ENCODE measurements at regions not wholly inside any gene's neighbourhood (a gene's known extent, or its start where the extent isn't known, plus 50 kb on each side); places are given as distances from the start of the nearest gene placed in this dataset.

GRCh38 chr10:106341356-106341755 is 823.1 kb downstream of the SORCS1 start:
- H3K4me3 Mint-ChIP-seq: no peak overlapping the region
- ATAC-seq (no peak), DNase-seq (no peak)
- no peak overlapping the region for H3K27ac Mint-ChIP-seq
- Histone ChIP-seq H3K4me3 (ENCODE audit: low read length) (no peak overlapping the region), H3K9me3 (ENCODE audit: control insufficient read depth in 2 of 3, low read length in 3 of 3) (no peaks in the 10 kb centered on the region), H3K4me1 (ENCODE audit: control insufficient read depth in 2 of 2, insufficient read depth in 2 of 2, low read length in 2 of 2) (no peaks in the 10 kb centered on the region), H3K36me3 (ENCODE audit: control insufficient read depth in 2 of 3, insufficient read depth in 3 of 3, low read length in 3 of 3) (no peaks in the 10 kb centered on the region), H3K27me3 (ENCODE audit: control insufficient read depth in 2 of 2, insufficient read depth in 2 of 2, low read length in 2 of 2) (no peaks in the 10 kb centered on the region), H3K27ac (ENCODE audit: low read depth, low read length) (no peak overlapping the region)
- no peaks in the 10 kb centered on the region for H3K27me3 Mint-ChIP-seq
- no peaks in the 10 kb centered on the region for H3K4me1 Mint-ChIP-seq
- ChIA-PET POLR2A (no interaction called here), CTCF (no interaction called here)
- H3K9me3 Mint-ChIP-seq: peaks cover 0 to 3% (median 0%) of the 10 kb centered on the region in 11 donors
- intact Hi-C loops (cut with micrococcal nuclease): no loop called here
- H3K36me3 Mint-ChIP-seq: no peaks in the 10 kb centered on the region

- H3K4me1 Mint-ChIP-seq: no peaks in the 10 kb centered on the region
- H3K36me3 Mint-ChIP-seq: no peaks in the 10 kb centered on the region
- Histone ChIP-seq H3K36me3 (ENCODE audit: control insufficient read depth in 2 of 3, insufficient read depth in 3 of 3, low read length in 3 of 3) (no peaks in the 10 kb centered on the region), H3K4me3 (ENCODE audit: low read length) (no peak overlapping the region), H3K4me1 (ENCODE audit: control insufficient read depth in 2 of 2, insufficient read depth in 2 of 2, low read length in 2 of 2) (no peaks in the 10 kb centered on the region), H3K27ac (ENCODE audit: low read depth, low read length) (no peak overlapping the region), H3K9me3 (ENCODE audit: control insufficient read depth in 2 of 3, low read length in 3 of 3) (no peaks in the 10 kb centered on the region), H3K27me3 (ENCODE audit: control insufficient read depth in 2 of 2, insufficient read depth in 2 of 2, low read length in 2 of 2) (no peaks in the 10 kb centered on the region)
- POLR2A ChIA-PET: no interaction called here
- H3K27me3 Mint-ChIP-seq: no peaks in the 10 kb centered on the region
- H3K4me3 Mint-ChIP-seq: no peak overlapping the region
- intact Hi-C loops (cut with micrococcal nuclease): no loop called here
- CTCF ChIA-PET: no interaction called here
- peaks cover 0 to 8% (median 0%) of the 10 kb centered on the region in 11 donors for H3K9me3 Mint-ChIP-seq
- ATAC-seq (no peak), DNase-seq (no peak)
- no peak overlapping the region for H3K27ac Mint-ChIP-seq
Observed at GRCh38 chr10:106338486-106338885, 826.0 kb downstream of the SORCS1 start.

- no peaks in the 10 kb centered on the region for H3K27me3 Mint-ChIP-seq
- CTCF ChIA-PET: no interaction called here
- POLR2A ChIA-PET: no interaction called here
- Histone ChIP-seq H3K27ac (ENCODE audit: low read depth, low read length) (no peak overlapping the region), H3K9me3 (ENCODE audit: control insufficient read depth in 2 of 3, low read length in 3 of 3) (no peaks in the 10 kb centered on the region), H3K4me3 (ENCODE audit: low read length) (no peak overlapping the region), H3K27me3 (ENCODE audit: control insufficient read depth in 2 of 2, insufficient read depth in 2 of 2, low read length in 2 of 2) (no peaks in the 10 kb centered on the region), H3K4me1 (ENCODE audit: control insufficient read depth in 2 of 2, insufficient read depth in 2 of 2, low read length in 2 of 2) (no peaks in the 10 kb centered on the region), H3K36me3 (ENCODE audit: control insufficient read depth in 2 of 3, insufficient read depth in 3 of 3, low read length in 3 of 3) (no peaks in the 10 kb centered on the region)
- peaks cover 0 to 9% (median 0%) of the 10 kb centered on the region in 11 donors for H3K9me3 Mint-ChIP-seq
- ATAC-seq: no peak
- H3K4me3 Mint-ChIP-seq: no peak overlapping the region
- H3K36me3 Mint-ChIP-seq: no peaks in the 10 kb centered on the region
- DNase-seq: no peak
- H3K27ac Mint-ChIP-seq: no peak overlapping the region
- intact Hi-C loops (cut with micrococcal nuclease): no loop called here
- no peaks in the 10 kb centered on the region for H3K4me1 Mint-ChIP-seq
Observed at GRCh38 chr10:106336874-106337273, 827.6 kb downstream of the SORCS1 start.

- Histone ChIP-seq H3K4me1 (ENCODE audit: control insufficient read depth in 2 of 2, insufficient read depth in 2 of 2, low read length in 2 of 2) (no peaks in the 10 kb centered on the region), H3K9me3 (ENCODE audit: control insufficient read depth in 2 of 3, low read length in 3 of 3) (peaks cover 0 to 15% (median 4%) of the 10 kb centered on the region in 3 experiments), H3K27ac (ENCODE audit: low read depth, low read length) (no peak overlapping the region), H3K36me3 (ENCODE audit: control insufficient read depth in 2 of 3, insufficient read depth in 3 of 3, low read length in 3 of 3) (no peaks in the 10 kb centered on the region), H3K27me3 (ENCODE audit: control insufficient read depth in 2 of 2, insufficient read depth in 2 of 2, low read length in 2 of 2) (no peaks in the 10 kb centered on the region), H3K4me3 (ENCODE audit: low read length) (no peak overlapping the region)
- no peaks in the 10 kb centered on the region for H3K27me3 Mint-ChIP-seq
- DNase-seq (no peak), ATAC-seq (no peak)
- no peaks in the 10 kb centered on the region for H3K4me1 Mint-ChIP-seq
- no peak overlapping the region for H3K27ac Mint-ChIP-seq
- peaks cover 0 to 14% (median 0%) of the 10 kb centered on the region in 5 donors for H3K36me3 Mint-ChIP-seq
- intact Hi-C loops (cut with micrococcal nuclease): no loop called here
- POLR2A ChIA-PET: no interaction called here
- H3K9me3 Mint-ChIP-seq: peaks cover 14 to 51% (median 25%) of the 10 kb centered on the region in 11 donors
- CTCF ChIA-PET: no interaction called here
- H3K4me3 Mint-ChIP-seq: no peak overlapping the region
Observed at GRCh38 chr10:106327747-106328146, 836.8 kb downstream of the SORCS1 start.

GRCh38 chr10:106320876-106321275 is 843.6 kb downstream of the SORCS1 start:
- no peaks in the 10 kb centered on the region for H3K9me3 ChIP-seq (ENCODE audit: control insufficient read depth in 2 of 3, low read length in 3 of 3)
- no peak overlapping the region for H3K27ac Mint-ChIP-seq
- H3K4me3 ChIP-seq (ENCODE audit: low read length): no peak overlapping the region
- no peak for DNase-seq
- ATAC-seq: no peak
- H3K36me3 ChIP-seq (ENCODE audit: control insufficient read depth in 2 of 3, insufficient read depth in 3 of 3, low read length in 3 of 3): no peaks in the 10 kb centered on the region
- no peaks in the 10 kb centered on the region for H3K4me1 ChIP-seq (ENCODE audit: control insufficient read depth in 2 of 2, insufficient read depth in 2 of 2, low read length in 2 of 2)
- ChIA-PET POLR2A (no interaction called here), CTCF (no interaction called here)
- no peaks in the 10 kb centered on the region for H3K4me1 Mint-ChIP-seq
- H3K36me3 Mint-ChIP-seq: peaks cover 0 to 1% (median 0%) of the 10 kb centered on the region in 5 donors
- intact Hi-C loops (cut with micrococcal nuclease): no loop called here
- H3K9me3 Mint-ChIP-seq: peaks cover 0 to 12% (median 5%) of the 10 kb centered on the region in 11 donors
- no peaks in the 10 kb centered on the region for H3K27me3 ChIP-seq (ENCODE audit: control insufficient read depth in 2 of 2, insufficient read depth in 2 of 2, low read length in 2 of 2)
- H3K27ac ChIP-seq (ENCODE audit: low read depth, low read length): no peak overlapping the region
- no peaks in the 10 kb centered on the region for H3K27me3 Mint-ChIP-seq
- no peak overlapping the region for H3K4me3 Mint-ChIP-seq

- no peak overlapping the region for H3K4me3 ChIP-seq (ENCODE audit: low read length)
- POLR2A ChIA-PET: no interaction called here
- H3K4me1 Mint-ChIP-seq: no peaks in the 10 kb centered on the region
- intact Hi-C loops (cut with micrococcal nuclease): no loop called here
- no peak overlapping the region for H3K4me3 Mint-ChIP-seq
- H3K4me1 ChIP-seq (ENCODE audit: control insufficient read depth in 2 of 2, insufficient read depth in 2 of 2, low read length in 2 of 2): no peaks in the 10 kb centered on the region
- no peak for ATAC-seq
- CTCF ChIA-PET: no interaction called here
- H3K27me3 ChIP-seq (ENCODE audit: control insufficient read depth in 2 of 2, insufficient read depth in 2 of 2, low read length in 2 of 2): no peaks in the 10 kb centered on the region
- H3K36me3 ChIP-seq (ENCODE audit: control insufficient read depth in 2 of 3, insufficient read depth in 3 of 3, low read length in 3 of 3): no peaks in the 10 kb centered on the region
- H3K9me3 Mint-ChIP-seq: peaks cover 0 to 9% (median 2%) of the 10 kb centered on the region in 11 donors
- DNase-seq: no peak
- no peaks in the 10 kb centered on the region for H3K27me3 Mint-ChIP-seq
- no peak overlapping the region for H3K27ac Mint-ChIP-seq
- no peak overlapping the region for H3K27ac ChIP-seq (ENCODE audit: low read depth, low read length)
- no peaks in the 10 kb centered on the region for H3K36me3 Mint-ChIP-seq
- H3K9me3 ChIP-seq (ENCODE audit: control insufficient read depth in 2 of 3, low read length in 3 of 3): no peaks in the 10 kb centered on the region
Observed at GRCh38 chr10:106320078-106320477, 844.4 kb downstream of the SORCS1 start.

GRCh38 chr10:106317554-106317953 is 847.0 kb downstream of the SORCS1 start:
- no peaks in the 10 kb centered on the region for H3K36me3 Mint-ChIP-seq
- Histone ChIP-seq H3K27ac (ENCODE audit: low read depth, low read length) (no peak overlapping the region), H3K9me3 (ENCODE audit: control insufficient read depth in 2 of 3, low read length in 3 of 3) (no peaks in the 10 kb centered on the region), H3K27me3 (ENCODE audit: control insufficient read depth in 2 of 2, insufficient read depth in 2 of 2, low read length in 2 of 2) (no peaks in the 10 kb centered on the region), H3K36me3 (ENCODE audit: control insufficient read depth in 2 of 3, insufficient read depth in 3 of 3, low read length in 3 of 3) (no peaks in the 10 kb centered on the region), H3K4me1 (ENCODE audit: control insufficient read depth in 2 of 2, insufficient read depth in 2 of 2, low read length in 2 of 2) (no peaks in the 10 kb centered on the region), H3K4me3 (ENCODE audit: low read length) (no peak overlapping the region)
- H3K27me3 Mint-ChIP-seq: peaks cover 0 to 3% (median 0%) of the 10 kb centered on the region in 5 donors
- intact Hi-C loops (cut with micrococcal nuclease): no loop called here
- ChIA-PET POLR2A (no interaction called here), CTCF (no interaction called here)
- no peaks in the 10 kb centered on the region for H3K4me1 Mint-ChIP-seq
- ATAC-seq (no peak), DNase-seq (no peak)
- H3K27ac Mint-ChIP-seq: no peak overlapping the region
- no peak overlapping the region for H3K4me3 Mint-ChIP-seq
- peaks cover 0 to 4% (median 0%) of the 10 kb centered on the region in 11 donors for H3K9me3 Mint-ChIP-seq

All from naive thymus-derived CD4-positive, alpha-beta T cell (primary cell).